Endothelial cell of umbilical vein (primary cell): ENCODE measurements at regions not wholly inside any gene's neighbourhood (a gene's known extent, or its start where the extent isn't known, plus 50 kb on each side); places are given as distances from the start of the nearest gene placed in this dataset.

Experiments used
- CTCF ChIP-seq, 2 donors: IDR thresholded peaks; 1 replicate in 1 of 2; 2 replicates in 1 of 2; pipeline ENCODE4 v1.5.1; 2011; ENCODE audit warnings: low read length in 2 of 2, mild to moderate bottlenecking in 2 of 2, moderate library complexity in 2 of 2, control low read depth in 1 of 2, inconsistent platforms in 1 of 2, low read depth in 1 of 2; ENCODE audit not compliant: insufficient read depth in 1 of 2; ENCODE audit errors: extremely low read depth in 1 of 2
- EZH2 ChIP-seq: IDR thresholded peaks from 2 replicates; pipeline ENCODE4 v1.6.1; 2012; ENCODE audit warnings: borderline replicate concordance, low read depth, mild to moderate bottlenecking, moderate library complexity, low read length, inconsistent platforms; ENCODE audit not compliant: severe bottlenecking
- FOS ChIP-seq: IDR thresholded peaks from 2 replicates; pipeline ENCODE4 v1.6.1; 2011; ENCODE audit warnings: mild to moderate bottlenecking, low read length, moderate library complexity, borderline replicate concordance; ENCODE audit not compliant: insufficient read depth
- JUN ChIP-seq: IDR thresholded peaks from 2 replicates; pipeline ENCODE4 v1.6.1; 2011; ENCODE audit warnings: borderline replicate concordance, low read depth; ENCODE audit not compliant: insufficient read length, insufficient read depth
- MAX ChIP-seq: IDR thresholded peaks from 2 replicates; pipeline ENCODE4 v1.6.1; 2011; ENCODE audit not compliant: insufficient read depth, insufficient read length
- POLR2A ChIP-seq: IDR thresholded peaks from 2 replicates; pipeline ENCODE4 v1.6.1; 2012; ENCODE audit warnings: low read depth, mild to moderate bottlenecking, control low read depth, low read length
- POLR2AphosphoS5 ChIP-seq: IDR thresholded peaks from 2 replicates; pipeline ENCODE4 v1.6.1; 2012; ENCODE audit warnings: low read depth, mild to moderate bottlenecking, control low read depth, low read length, moderate library complexity; ENCODE audit not compliant: insufficient read depth

- TF ChIP-seq EZH2 = no peak
- TF ChIP-seq CTCF (IDR thresholded peaks at IDR 0.05; ENCODE audit: extremely low read depth in 1 of 2, insufficient read depth in 1 of 2, low read depth in 1 of 2, low read length in 2 of 2) = no peak
- TF ChIP-seq POLR2AphosphoS5 = no peak
- TF ChIP-seq POLR2A = no peak
- TF ChIP-seq JUN = no peak
- no peak for TF ChIP-seq MAX
- no peak for TF ChIP-seq FOS
These were observed 888.8 kb upstream of the SOX11 start for GRCh38 chr2:4803396-4803795.
